Activated naive CD8-positive, alpha-beta T cell treated with anti-CD3 and anti-CD28 coated beads, Interleukin-2, amount 10 ng/mL, durations not matched to agents 7 days and 5 days (primary cell): ENCODE measurements at regions not wholly inside any gene's neighbourhood (a gene's known extent, or its start where the extent isn't known, plus 50 kb on each side); places are given as distances from the start of the nearest gene placed in this dataset.

ENCODE experiments used
- ATAC-seq: fragments of 150-1000 bp; cut with Tn5 transposase; one replicate; pipeline ENCODE4 v1.10.0; 2021; ENCODE audit warnings: low read depth, moderate library complexity
- POLR2A ChIA-PET: fragments of 350-600 bp; sonication (Branson Sonifier 250); formaldehyde crosslinking; loops from one replicate; lab custom pipeline; 2021; ENCODE audit warnings: antibody characterized with exemption; lab: Charles Lee
- DNase-seq: peaks from one replicate; pipeline ENCODE4 v3.0.0; 2021
- H3K27ac Mint-ChIP-seq: one replicate; pipeline ENCODE4 v1.8.0; 2022; ENCODE audit warnings: mild to moderate bottlenecking, mixed read lengths
- H3K27me3 Mint-ChIP-seq: one replicate; pipeline ENCODE4 v1.8.0; 2022; ENCODE audit warnings: mild to moderate bottlenecking, moderate library complexity, mixed read lengths
- H3K36me3 Mint-ChIP-seq: one replicate; pipeline ENCODE4 v1.8.0; 2021; ENCODE audit warnings: mild to moderate bottlenecking, mixed read lengths
- H3K4me1 Mint-ChIP-seq: one replicate; pipeline ENCODE4 v1.8.0; 2021; ENCODE audit warnings: mixed read lengths
- H3K4me3 Mint-ChIP-seq: one replicate; pipeline ENCODE4 v1.8.0; 2022; ENCODE audit warnings: mild to moderate bottlenecking, moderate library complexity, mixed read lengths
- H3K9me3 Mint-ChIP-seq: one replicate; pipeline ENCODE4 v1.8.0; 2021; ENCODE audit warnings: mixed read lengths

DNA sequence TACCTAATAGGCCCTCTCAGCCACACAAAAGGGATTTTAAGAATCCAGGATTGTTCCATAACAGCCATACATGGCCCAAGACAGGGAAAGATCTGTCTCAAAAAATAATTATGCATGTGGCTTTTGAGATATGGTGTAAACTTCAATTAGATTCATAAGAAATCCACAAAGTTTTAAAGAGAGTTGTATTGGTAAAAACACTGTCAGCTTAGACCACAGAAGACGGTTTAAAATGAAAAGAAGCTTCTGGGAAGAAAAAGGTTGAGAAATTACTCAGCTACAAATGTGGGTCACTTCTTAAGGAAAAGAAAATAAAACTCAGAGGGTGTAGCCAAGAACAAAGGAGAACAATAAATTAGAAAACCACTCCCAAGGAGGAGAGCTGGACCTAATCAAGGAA is 191.4 kb downstream of the KIF26A start:
- Mint-ChIP-seq H3K27me3 (no peaks in the 10 kb centered on the region), H3K4me3 (no peak overlapping the region), H3K27ac (no peak overlapping the region), H3K4me1 (no peaks in the 10 kb centered on the region), H3K9me3 (peaks cover 10% of the 10 kb centered on the region), H3K36me3 (peaks cover 2% of the 10 kb centered on the region)
- DNase-seq (no peak), ATAC-seq (no peak)
- POLR2A ChIA-PET, result no interaction called here

DNA sequence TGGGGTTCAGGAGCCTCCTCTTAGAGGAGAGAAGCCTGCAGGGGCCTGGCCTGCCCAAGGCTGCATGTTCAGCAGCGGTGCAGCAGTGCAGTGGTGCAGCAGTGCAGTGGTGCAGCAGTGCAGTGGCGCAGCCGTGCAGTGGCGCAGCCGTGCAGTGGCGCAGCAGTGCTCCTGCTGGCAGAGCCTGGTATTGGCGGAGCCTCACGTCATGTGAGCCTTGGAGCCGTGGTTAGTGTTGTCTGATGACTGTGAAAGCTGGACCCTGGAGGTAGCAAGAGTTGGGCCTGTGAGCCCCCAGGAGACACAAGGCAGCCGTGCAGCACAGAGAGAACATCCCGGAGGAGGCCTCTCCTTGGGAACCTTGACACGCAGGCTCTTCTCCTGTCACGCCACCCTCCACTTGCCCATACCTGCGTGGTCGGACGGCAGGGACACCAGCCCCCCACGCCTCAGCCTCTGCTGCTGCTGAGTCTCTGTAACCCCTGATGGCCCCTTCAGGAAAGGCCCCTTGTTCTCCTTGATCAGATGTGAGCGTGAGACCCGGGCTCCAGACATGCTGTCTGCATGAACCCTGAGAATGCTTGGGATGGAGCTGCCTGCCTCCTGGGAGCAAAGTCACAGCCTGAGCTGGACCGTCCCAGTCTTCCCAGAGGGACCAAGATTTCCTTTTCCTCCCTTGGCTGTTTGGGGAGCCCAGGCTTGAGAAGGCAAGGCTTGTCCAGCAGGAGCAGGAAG is 193.7 kb downstream of the KIF26A start:
- no peak overlapping the region for H3K4me3 Mint-ChIP-seq
- peaks cover 2% of the 10 kb centered on the region for H3K36me3 Mint-ChIP-seq
- DNase-seq (no peak), ATAC-seq (no peak)
- POLR2A ChIA-PET, result no interaction called here
- H3K9me3 Mint-ChIP-seq, result peaks cover 10% of the 10 kb centered on the region
- no peak overlapping the region for H3K27ac Mint-ChIP-seq
- no peaks in the 10 kb centered on the region for H3K27me3 Mint-ChIP-seq
- no peaks in the 10 kb centered on the region for H3K4me1 Mint-ChIP-seq

DNA sequence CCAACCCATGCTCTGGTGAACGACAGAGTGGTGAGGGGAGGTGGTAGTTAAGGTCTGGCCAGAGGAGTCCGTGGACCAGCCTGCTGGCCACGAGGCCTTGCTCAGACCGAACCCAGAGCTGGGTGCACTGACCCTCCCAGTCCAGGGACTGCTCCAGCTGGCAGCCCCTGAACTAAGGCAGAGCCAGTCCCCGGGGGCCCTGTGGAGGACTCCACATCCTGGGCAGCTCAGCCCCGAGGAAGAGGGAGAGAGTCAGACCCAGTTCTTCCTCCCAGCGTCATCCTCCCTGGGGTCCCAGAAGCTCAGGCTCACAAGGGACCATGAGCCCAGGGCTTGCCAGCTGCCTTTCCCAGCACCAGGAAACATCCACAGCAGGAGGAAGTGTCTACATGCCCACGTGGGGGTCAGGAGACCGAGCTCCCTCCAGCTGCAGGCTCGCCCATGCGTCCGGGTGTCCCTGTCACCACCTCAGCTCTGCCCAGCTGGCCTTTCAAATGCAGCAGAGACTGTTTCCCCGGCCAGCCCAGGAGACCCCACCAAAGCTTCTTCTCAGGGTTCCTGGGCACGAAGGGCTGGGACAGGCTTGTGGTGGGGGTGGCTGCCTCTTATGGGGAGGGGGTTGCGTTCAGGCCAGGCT is 194.4 kb downstream of the KIF26A start:
- Mint-ChIP-seq H3K36me3 (peaks cover 2% of the 10 kb centered on the region), H3K4me1 (no peaks in the 10 kb centered on the region), H3K4me3 (no peak overlapping the region), H3K27ac (no peak overlapping the region), H3K9me3 (peaks cover 10% of the 10 kb centered on the region), H3K27me3 (no peaks in the 10 kb centered on the region)
- no peak for DNase-seq
- no peak for ATAC-seq
- POLR2A ChIA-PET, result no interaction called here

DNA sequence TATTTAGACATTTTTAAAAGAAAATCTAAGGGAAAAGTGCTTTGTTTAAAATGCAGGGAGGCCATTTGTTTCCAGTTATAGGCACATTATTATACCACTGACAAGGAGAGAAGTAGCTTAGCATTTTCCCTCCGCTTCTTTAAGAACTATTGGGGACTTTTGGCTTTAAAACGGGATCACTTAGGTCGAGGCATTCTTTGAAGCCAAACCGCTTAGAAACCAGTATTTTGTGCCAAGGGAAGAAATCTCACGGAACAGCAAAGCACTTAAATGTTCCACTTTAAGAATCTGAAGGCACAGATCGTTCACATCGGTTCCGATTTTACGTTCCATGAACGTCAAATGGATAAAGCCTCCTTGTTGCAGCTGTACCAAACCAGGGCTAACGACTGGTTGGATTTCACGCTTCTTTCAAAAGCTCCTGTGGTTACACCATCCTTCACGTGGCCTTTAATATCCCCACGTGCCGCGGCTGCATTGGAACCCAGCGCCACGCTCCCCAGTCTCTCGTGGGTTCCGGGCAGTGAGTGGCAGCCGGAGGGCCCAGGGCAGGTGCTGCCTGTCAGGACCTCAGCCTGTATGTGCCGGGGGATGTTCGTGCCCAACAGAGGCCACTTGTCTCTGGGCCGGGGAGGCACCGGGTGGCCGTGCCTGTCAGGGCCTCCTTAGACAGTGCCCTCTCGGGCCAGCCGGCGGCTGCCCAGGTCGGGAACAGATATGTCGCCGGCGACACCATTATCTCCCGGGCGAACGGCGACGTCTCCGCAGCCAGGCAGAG is 195.4 kb downstream of the KIF26A start:
- POLR2A ChIA-PET, result no interaction called here
- Mint-ChIP-seq H3K4me1 (no peaks in the 10 kb centered on the region), H3K27ac (no peak overlapping the region), H3K27me3 (peaks cover 5% of the 10 kb centered on the region), H3K36me3 (peaks cover 2% of the 10 kb centered on the region), H3K4me3 (no peak overlapping the region), H3K9me3 (peaks cover 16% of the 10 kb centered on the region)
- no peak for ATAC-seq
- no peak for DNase-seq

DNA sequence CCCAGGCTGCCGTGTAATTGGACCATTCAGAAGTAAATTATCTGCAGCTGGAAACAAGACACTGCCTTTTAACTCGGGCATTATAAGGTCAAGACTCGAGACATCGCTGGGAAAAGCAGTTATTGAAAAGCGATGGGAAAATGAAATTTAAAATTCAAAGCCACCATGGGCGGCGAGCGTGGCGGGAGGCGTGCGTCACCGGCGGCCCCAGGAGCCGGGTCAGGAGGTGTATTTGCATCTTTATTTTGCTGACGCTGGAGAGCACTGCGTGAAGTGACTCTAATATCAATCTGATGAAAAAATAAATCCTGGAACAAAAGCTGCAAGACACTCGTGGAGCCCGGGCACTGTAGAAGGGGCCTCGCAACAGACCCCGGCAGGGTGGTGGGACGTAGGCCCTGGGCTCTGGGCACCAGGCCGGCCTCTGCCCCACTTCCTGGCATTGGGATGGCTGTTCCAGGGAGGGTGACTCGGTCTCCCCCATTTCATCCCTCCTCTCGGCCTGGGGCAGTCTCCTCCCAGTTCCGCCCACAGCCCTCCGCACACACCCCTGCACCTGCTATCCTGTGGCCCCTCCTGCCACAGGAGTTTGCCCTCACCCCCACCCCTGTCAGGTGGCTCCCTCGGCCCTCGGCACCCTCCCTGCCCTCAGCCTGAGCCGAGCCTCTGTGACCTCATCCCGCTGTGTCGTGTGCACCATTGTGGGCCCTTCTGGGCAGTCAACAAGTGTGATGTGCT is 196.2 kb downstream of the KIF26A start:
- Mint-ChIP-seq H3K27ac (no peak overlapping the region), H3K9me3 (peaks cover 16% of the 10 kb centered on the region)
- no peak for DNase-seq

DNA sequence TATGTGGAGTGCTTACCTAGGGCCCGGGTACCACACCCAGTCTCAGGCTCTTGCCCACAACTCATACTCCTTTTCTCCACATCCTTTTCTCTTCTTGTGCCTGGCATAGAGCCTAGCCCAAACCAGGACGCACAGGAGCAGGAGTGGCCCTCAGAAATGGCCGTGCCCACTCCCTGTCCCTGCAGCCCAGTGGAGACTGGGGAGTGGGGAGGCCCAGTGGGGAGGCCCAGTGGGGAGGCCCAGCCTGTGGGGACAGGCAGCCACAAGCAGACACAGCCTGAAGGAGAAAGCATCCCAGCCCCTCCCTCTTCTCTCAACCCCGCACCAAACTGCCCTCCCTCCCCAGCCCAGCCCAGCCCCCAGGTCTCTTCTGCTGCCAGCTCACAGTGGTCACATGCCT is 196.8 kb downstream of the KIF26A start:
- H3K36me3 Mint-ChIP-seq, result peaks cover 2% of the 10 kb centered on the region
- no peaks in the 10 kb centered on the region for H3K4me1 Mint-ChIP-seq
- H3K27me3 Mint-ChIP-seq, result peaks cover 7% of the 10 kb centered on the region
- H3K4me3 Mint-ChIP-seq, result no peak overlapping the region
- ATAC-seq (no peak), DNase-seq (no peak)
- peaks cover 15% of the 10 kb centered on the region for H3K9me3 Mint-ChIP-seq
- POLR2A ChIA-PET, result no interaction called here
- H3K27ac Mint-ChIP-seq, result no peak overlapping the region

More for the DNA sequence above, 196.2 kb downstream of the KIF26A start:
- Mint-ChIP-seq H3K36me3 (peaks cover 2% of the 10 kb centered on the region), H3K27me3 (peaks cover 6% of the 10 kb centered on the region), H3K4me3 (no peak overlapping the region), H3K4me1 (no peaks in the 10 kb centered on the region)
- ATAC-seq, result no peak
- POLR2A ChIA-PET, result no interaction called here

DNA sequence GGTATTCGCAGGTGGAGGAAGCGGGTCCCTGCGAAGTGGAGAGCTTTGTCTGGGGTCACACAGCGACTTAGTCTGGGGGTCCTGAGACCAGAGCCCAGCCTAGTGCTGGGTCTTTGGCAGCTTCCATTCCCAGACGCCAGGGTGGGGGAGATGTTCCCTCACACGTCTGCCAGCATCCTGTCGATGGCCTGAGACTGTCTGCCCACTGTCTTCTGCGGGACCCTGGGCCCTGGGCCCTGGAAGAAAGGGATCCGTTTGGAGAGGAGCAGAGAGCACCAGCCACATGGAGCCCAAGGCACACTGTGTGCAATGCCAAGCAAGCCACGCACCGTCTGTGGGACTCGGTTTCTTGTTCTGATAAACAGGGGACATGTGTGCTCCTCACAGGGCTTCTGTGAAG is 197.2 kb downstream of the KIF26A start:
- H3K27ac Mint-ChIP-seq, result no peak overlapping the region
- no peak for ATAC-seq
- POLR2A ChIA-PET, result no interaction called here

DNA sequence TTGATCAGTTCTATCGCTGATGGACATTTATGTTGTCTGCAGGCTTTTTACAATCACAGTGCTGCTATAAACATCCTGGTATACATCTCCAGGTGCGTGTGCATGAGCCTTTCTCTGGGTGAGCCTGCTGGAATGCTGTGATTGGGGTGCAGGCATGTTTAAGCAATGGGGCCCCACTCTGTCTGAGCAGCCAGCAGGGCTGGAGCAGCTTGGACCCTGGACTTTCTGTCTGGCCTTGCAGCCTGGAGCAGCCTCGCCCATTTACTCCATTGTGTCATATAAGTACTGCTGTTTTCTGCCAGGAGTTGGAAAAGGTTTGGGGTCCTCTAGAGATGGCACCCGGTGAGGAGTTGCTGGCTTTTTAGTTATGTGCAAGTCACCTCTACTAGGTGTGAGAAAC is 199.0 kb downstream of the KIF26A start:
- POLR2A ChIA-PET, result no interaction called here
- ATAC-seq (no peak), DNase-seq (no peak)
- Mint-ChIP-seq H3K4me1 (no peaks in the 10 kb centered on the region), H3K9me3 (peaks cover 8% of the 10 kb centered on the region), H3K27ac (no peak overlapping the region), H3K27me3 (peaks cover 13% of the 10 kb centered on the region), H3K36me3 (no peaks in the 10 kb centered on the region), H3K4me3 (no peak overlapping the region)

More for the DNA sequence above, 197.2 kb downstream of the KIF26A start:
- peaks cover 9% of the 10 kb centered on the region for H3K27me3 Mint-ChIP-seq
- peaks cover 14% of the 10 kb centered on the region for H3K9me3 Mint-ChIP-seq
- no peaks in the 10 kb centered on the region for H3K4me1 Mint-ChIP-seq
- H3K36me3 Mint-ChIP-seq, result peaks cover 2% of the 10 kb centered on the region
- DNase-seq, result no peak
- H3K4me3 Mint-ChIP-seq, result no peak overlapping the region

DNA sequence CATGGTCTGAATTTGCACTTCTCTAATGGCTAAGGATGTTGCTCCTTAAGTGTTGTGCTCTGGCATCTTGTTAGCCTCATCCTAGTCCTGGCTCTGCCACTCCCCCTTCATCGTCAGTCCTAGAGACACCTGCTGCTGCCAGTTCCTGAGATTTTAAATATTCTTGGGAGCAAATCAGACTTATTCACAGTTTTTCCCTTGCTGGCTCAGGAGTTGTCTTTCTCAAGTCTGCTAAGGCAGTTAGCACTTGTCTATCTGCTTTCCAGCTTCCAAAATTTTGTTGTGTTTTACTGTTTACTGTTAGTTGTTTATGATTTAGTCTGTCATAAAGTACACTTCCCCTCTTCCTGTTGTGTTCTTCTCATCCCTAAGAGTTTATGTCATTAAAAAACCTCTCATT is 201.0 kb downstream of the KIF26A start:
- no peaks in the 10 kb centered on the region for H3K4me1 Mint-ChIP-seq
- no peaks in the 10 kb centered on the region for H3K36me3 Mint-ChIP-seq
- H3K27ac Mint-ChIP-seq, result no peak overlapping the region
- H3K4me3 Mint-ChIP-seq, result no peak overlapping the region
- no peak for DNase-seq
- H3K9me3 Mint-ChIP-seq, result peaks cover 8% of the 10 kb centered on the region
- POLR2A ChIA-PET, result no interaction called here
- ATAC-seq, result no peak
- H3K27me3 Mint-ChIP-seq, result peaks cover 13% of the 10 kb centered on the region

DNA sequence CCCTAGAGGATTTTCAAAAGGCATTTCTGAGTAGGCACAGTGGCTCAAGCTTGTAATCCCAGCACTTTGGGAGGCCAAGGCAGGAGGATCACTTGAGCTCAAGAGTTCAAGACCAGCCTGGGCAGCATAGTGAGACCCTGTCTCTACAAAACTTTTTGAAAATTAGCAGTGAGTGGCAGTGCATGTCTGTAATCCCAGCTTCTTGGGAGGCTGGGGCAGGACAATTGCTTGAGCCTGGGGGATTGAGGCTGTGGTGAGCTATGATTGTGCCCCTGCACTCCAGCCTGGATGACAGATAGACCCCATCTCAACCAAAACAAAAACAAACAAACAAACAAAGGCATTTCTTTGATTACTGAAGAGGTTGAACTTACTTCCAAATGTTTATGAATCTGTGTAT is 201.4 kb downstream of the KIF26A start:
- peaks cover 8% of the 10 kb centered on the region for H3K9me3 Mint-ChIP-seq
- H3K36me3 Mint-ChIP-seq, result no peaks in the 10 kb centered on the region
- H3K27ac Mint-ChIP-seq, result no peak overlapping the region
- ATAC-seq (no peak), DNase-seq (no peak)
- no peak overlapping the region for H3K4me3 Mint-ChIP-seq
- POLR2A ChIA-PET, result no interaction called here
- no peaks in the 10 kb centered on the region for H3K4me1 Mint-ChIP-seq
- peaks cover 13% of the 10 kb centered on the region for H3K27me3 Mint-ChIP-seq

DNA sequence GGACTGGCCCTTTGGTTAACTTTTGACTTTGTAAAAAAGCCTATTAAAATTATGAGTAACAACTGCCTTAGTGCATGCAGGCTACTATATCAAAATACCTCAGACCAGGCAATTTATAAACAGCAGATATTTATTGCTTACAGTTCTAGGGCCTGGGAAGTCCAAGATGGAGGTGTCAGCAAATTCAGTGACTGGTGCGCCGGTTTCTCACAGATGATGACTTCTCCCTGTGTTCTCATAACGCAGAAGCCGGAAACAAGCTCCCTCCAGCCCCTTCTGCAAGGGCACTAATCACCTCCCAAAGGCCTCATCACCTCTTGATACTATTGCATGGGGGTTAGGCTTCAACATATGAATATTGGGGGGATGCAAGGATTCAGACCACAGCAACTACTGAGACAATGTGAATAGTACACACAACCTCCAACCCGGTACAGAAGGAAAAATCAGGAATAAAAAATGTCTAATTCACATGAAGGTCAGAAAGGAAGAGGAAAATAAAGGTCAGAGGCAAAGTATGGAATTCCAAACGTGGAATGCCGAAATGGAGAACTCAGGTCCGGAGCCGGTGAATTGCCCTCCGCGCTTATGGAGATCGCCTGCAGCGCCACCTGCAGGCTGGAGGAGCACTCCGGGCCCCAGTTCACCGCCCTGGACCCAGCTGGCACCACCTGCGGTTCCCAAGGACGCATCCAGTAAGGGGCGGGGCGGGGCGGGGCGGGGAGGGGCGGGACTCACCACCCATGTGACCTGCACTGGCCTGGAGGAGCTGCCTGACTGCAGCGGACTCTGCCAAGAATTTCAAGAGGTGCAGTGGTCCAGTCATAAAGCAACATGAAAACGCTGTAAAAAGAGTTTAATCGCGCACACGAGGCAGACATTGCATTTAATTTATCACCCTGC is 203.4 kb downstream of the KIF26A start:
- ATAC-seq, result peak; percentile 36
- H3K27me3 Mint-ChIP-seq, result peaks cover 13% of the 10 kb centered on the region
- H3K36me3 Mint-ChIP-seq, result no peaks in the 10 kb centered on the region
- POLR2A ChIA-PET, result no interaction called here
- H3K9me3 Mint-ChIP-seq, result peaks cover 8% of the 10 kb centered on the region
- DNase-seq, result peak; percentile 47
- no peak overlapping the region for H3K27ac Mint-ChIP-seq
- no peaks in the 10 kb centered on the region for H3K4me1 Mint-ChIP-seq
- no peak overlapping the region for H3K4me3 Mint-ChIP-seq

DNA sequence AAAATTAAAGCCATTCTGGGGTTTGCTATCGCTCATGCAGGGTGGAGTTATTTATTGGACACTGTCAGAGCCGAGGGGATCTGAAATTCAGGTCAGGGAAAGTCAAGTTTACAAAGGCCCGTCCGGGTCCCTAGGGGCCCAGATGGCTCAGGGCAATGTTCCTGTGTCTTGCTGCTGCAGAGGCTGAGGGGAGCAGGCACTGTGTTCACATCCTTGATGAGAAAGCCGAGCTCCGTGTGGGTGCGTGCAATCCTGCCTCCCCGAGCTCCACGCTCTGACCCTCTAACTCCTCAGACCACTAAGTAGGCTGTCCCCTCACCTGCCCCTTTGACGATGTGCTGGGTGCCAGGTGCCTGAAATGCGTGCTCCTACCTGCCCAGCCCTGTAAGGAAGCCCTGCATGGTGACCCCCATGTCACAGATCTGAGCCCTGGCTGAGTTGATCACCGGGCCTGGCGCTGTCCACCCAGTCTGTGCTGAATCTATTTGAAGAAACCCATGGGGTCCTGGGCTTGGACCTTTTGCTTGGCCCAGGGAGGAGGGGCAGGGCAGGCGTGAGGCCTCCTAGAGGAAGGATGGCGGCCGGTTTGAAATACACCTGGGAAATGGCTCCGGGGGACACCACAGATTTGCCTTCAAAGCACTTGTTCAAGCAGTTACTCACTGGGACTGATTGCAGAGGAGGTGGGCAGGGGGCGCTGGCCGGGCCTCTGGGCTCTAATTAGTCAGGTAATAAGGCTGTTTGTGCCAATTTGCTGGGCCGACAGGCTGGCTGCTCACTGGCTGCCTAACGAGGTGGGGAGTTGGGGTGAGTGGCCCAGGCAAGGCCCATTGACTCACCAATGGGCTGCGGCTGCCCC is 204.3 kb downstream of the KIF26A start:
- no peak for ATAC-seq
- Mint-ChIP-seq H3K4me3 (no peak overlapping the region), H3K9me3 (peaks cover 8% of the 10 kb centered on the region), H3K4me1 (no peaks in the 10 kb centered on the region), H3K36me3 (no peaks in the 10 kb centered on the region), H3K27ac (no peak overlapping the region), H3K27me3 (peaks cover 13% of the 10 kb centered on the region)
- POLR2A ChIA-PET, result no interaction called here
- no peak for DNase-seq
